Right ventricle myocardium superior (tissue), 1 donor: ENCODE measurements at regions not wholly inside any gene's neighbourhood (a gene's known extent, or its start where the extent isn't known, plus 50 kb on each side); places are given as distances from the start of the nearest gene placed in this dataset.
"Not testable (repeated sequence)": the region's sequence is repeated elsewhere in the genome, so short reads cannot be mapped to it uniquely, and the experiment has no call there.

Experiments used
- ATAC-seq: fragments of 200-7000 bp; cut with Tn5 transposase; one replicate; pipeline ENCODE4 v1.9.1; 2020; ENCODE audit warnings: mild to moderate bottlenecking; ENCODE audit not compliant: poor library complexity
- DNase-seq: peaks from one replicate; pipeline ENCODE4 v3.0.0-alpha.2; 2020
- intact Hi-C: fragments of 100-400 bp; cut with DNase I; formaldehyde crosslinking; loops from one replicate; pipeline ENCODE4 v1.11.2; 2022
- donor health status: DM: no; HTN: yes; CAD: no; lungs with severe emphysema.

GRCh38 chr7:112581529-112581928, 100.7 kb downstream of the LSMEM1 start:
- ATAC-seq (no peak), DNase-seq (no peak)
- intact Hi-C loops, result no loop called here

DNA sequence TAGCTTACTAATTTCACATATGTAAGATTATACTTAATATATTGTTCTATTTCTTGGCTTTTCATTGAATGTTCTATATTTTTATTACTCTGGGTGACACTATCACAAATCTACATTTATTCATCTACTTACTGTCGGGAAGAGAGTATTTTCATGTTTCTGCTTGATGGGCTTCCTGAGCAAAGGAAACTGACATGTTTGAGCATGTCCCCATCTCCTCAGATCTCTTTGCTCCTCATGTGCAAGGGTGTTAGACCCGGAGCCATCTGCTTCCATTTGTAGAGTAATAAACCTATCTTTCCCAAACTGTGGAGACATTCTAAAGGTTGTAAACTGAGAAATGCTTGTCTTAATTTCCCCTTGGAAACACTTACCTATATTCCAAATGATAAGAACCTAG, 103.5 kb downstream of the LSMEM1 start:
- DNase-seq, result no peak
- no peak for ATAC-seq
- intact Hi-C loops, result no loop called here

DNA sequence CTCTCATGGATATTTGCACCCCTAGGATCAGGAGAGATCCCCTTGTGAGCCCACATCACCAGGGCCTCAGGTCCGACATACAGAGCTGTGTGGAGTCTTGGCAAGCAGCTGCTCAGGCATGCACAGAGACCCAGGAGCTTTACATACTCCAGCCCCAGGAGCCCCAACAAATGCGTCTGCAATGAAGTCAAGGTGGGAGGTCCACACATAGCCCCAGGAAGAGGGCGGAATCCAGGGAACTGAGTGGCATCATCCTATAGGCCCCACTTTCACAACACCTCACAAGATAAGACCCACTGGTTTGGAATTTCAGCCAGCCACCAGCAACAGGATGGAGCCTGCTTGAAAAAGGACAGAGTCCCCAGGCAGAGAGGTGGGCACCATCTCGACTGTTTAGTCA, 106.7 kb downstream of the LSMEM1 start:
- ATAC-seq, result no peak
- DNase-seq, result no peak
- intact Hi-C loops, result no loop called here

GRCh38 chr7:112592565-112593263, 111.9 kb downstream of the LSMEM1 start:
- DNase-seq, intact Hi-C loops, ATAC-seq: not testable (repeated sequence)

GRCh38 chr7:112594397-112594796, 113.6 kb downstream of the LSMEM1 start:
- no peak for ATAC-seq
- intact Hi-C loops, result no loop called here
- DNase-seq, result no peak

DNA sequence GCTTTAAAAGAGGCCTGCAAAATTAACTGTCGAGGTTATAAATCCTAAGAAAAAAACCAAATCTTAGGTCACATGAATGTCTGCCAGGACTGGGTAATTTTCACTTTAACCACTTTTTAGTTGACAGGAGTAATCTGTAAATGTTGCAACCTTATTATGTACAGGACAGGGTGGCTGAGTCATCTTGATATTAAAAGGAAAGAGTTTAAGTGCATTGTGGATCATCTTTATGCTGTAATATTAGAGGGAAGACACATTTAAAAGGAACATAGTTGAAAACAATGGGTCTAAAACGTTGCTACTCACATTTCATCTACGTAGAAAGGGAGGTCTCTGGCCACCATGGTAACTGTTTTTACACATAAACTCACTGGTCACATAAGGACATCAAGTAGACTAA, 115.5 kb downstream of the LSMEM1 start:
- intact Hi-C loops, result no loop called here
- ATAC-seq (no peak), DNase-seq (no peak)

- intact Hi-C loops, result no loop called here
- no peak for DNase-seq
- ATAC-seq, result no peak
These were observed 116.2 kb downstream of the LSMEM1 start for GRCh38 chr7:112596981-112597380.

DNA sequence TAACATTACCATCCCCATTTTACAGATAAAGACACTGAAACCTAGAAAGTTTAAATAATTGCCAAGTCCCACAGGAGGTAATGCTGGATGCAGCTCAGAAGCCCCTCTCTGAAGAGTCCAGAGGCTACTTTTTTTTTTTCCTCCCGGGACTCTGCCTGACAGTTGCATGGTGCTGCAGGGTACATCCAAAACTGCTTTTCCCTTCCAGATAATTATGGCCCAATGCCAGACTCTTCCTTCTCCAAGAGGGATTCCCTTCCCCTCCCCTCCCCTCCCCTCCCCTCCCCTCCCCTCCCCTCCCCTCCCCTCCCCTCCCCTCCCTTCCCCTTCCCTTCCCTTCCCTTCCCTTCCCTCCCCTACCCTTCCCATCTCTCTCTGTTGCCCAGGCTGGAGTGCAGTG, 122.9 kb downstream of the LSMEM1 start:
- intact Hi-C loops, result no loop called here
- DNase-seq (no peak), ATAC-seq (no peak)

- DNase-seq (no peak), ATAC-seq (no peak)
- intact Hi-C loops, result no loop called here
These were observed 129.8 kb downstream of the LSMEM1 start for GRCh38 chr7:112610636-112611035.

DNA sequence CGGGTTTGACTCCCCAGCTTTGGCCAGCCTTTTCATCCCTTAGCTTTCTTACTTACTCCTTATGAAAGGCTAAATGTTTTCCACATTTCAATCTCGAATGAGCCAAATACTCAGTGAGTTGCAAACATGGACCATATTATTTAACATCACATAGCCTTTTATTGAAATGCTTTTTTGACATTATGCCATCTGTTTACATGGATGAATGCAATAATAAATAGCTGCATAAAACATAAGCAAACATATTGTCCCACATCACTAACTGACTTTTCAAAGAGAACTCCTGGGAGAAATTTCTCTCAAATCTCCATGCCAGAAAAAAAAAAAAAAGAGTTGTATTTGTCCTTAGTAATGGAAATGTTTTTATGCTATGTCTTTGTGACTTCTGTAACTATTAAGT, 134.9 kb downstream of the LSMEM1 start:
- no peak for DNase-seq
- no peak for ATAC-seq
- intact Hi-C loops, result no loop called here

DNA sequence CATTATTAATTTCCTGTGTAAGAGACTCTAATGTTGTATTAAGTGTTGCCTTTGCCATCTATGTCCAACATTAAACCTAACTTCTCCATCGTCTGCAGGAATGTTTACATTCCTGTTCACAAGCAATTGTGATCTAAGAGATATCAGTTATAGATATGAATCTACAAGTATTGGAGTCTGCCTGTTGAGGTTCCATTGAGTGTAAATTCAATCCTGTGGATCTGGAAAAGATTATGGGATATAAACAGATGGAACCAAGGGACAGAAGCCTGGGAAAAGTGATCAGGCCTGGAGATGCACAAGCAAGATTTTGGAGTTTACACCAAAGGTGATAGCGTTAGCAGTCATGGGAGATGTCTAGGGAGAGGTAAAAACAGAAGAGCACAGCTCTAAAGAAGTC, 135.5 kb downstream of the LSMEM1 start:
- DNase-seq (no peak), ATAC-seq (no peak)
- intact Hi-C loops, result no loop called here

- DNase-seq, result no peak
- intact Hi-C loops, result no loop called here
- no peak for ATAC-seq
These were observed 138.6 kb downstream of the LSMEM1 start for GRCh38 chr7:112619343-112619742.

DNA sequence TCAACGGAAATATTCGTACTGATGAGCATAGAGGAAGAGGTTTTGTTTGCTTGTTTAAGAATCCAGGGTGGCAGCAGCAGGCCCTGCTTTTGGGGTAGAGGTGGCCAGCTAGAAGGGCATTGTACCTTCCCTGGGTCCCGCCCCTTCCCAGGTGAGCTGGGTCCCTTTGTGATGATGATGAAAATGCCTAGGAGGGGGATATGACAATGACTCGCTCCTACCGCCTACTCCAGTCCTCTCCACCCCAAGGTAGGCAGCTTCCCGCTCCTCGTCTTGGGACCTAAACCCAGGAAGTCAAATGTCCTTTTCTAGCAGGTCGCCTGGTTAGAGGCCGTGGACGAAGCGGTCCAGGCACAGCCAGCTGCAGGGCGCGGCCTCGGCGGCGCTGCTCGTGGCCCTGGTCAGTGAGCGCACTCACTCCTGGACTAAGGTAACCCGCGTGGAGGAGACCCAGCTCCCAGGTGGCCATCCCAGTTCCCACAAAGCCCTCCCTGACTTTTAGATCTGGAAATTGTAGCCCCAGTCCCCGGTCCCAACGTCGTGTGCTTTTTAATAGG, 141.4 kb downstream of the LSMEM1 start:
- DNase-seq (no peak), ATAC-seq (no peak)
- intact Hi-C loops, result no loop called here

- no peak for ATAC-seq
- intact Hi-C loops, result no loop called here
- no peak for DNase-seq
These were observed 143.6 kb downstream of the LSMEM1 start for GRCh38 chr7:112624416-112624815.

DNA sequence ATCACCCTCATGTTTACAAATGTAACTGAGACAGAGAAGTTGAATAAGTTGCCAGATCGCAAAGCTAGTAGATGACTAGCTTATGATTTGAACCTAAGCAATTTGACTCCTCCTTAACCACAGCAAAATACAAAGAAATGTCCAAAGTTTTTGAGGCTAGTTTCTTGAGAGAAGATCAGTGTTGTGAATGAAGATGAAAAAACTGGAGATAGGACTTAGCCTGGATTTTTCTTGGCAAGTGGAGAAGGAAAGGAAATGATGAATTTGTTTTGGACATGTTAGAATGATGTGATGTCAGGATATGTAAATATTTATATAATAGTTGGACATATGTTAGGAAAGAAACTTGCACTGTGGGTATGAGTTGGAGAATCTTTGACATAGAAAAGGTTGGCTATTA, 149.8 kb downstream of the LSMEM1 start:
- intact Hi-C loops, result no loop called here
- ATAC-seq (no peak), DNase-seq (no peak)

GRCh38 chr7:112634107-112634506, 153.3 kb downstream of the LSMEM1 start:
- intact Hi-C loops, result no loop called here
- no peak for ATAC-seq
- no peak for DNase-seq

GRCh38 chr7:112635742-112636141, 154.5 kb downstream of the TMEM168 start:
- DNase-seq (no peak), ATAC-seq (no peak)
- intact Hi-C loops, result no loop called here

DNA sequence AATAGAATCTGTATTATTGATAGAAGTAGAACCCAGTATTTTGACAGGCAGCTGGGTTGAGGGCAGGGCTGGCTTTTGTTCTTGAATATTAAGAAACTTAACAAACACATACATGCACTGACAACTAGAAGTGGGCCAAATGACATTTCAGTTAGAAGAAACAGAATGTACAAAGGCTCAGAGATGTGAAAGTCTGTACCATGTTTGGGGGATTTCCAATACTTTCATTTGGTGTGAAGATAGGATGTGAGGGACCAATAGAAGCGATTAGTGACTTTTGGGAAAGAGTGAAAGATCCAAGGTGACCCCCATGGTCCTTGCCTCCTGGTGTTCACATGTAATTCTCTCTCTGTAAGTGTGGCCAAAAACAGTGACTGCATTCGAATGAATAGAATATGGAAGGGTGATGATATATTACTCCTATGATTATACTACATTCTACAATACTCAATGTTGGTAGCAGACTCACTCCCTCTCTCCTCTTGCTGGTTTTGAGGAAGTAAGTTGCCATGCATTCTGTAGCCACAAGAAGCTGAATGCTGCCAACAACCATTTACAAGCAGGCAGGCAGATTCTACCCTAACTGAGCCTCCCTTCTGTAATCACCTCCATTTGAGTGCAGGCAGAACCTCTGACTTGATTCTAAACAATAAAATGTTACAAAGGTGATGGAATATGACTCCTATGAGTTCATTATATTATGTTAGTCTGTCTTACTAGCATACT, 151.4 kb downstream of the TMEM168 start:
- ATAC-seq (no peak), DNase-seq (no peak)
- intact Hi-C loops, result no loop called here

DNA sequence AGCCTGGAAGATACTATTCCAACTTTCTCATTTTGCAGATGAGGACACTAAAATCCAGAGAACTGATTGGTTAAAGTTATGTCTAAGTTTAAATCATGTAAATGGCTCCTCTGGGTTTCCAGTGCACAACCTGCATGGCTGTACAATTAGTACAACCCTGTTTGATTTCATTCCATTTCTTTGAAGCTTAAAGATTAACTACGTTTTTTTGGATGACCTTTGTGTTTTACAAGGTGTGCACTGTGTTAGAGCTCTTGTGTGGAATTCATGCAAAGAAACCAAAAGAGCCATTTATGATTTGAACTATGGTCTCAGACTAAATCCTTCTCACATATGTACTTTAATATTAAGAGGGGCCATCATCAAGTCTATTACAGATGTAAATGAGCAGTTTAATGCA, 149.5 kb downstream of the TMEM168 start:
- intact Hi-C loops, result no loop called here
- DNase-seq, result no peak
- no peak for ATAC-seq

DNA sequence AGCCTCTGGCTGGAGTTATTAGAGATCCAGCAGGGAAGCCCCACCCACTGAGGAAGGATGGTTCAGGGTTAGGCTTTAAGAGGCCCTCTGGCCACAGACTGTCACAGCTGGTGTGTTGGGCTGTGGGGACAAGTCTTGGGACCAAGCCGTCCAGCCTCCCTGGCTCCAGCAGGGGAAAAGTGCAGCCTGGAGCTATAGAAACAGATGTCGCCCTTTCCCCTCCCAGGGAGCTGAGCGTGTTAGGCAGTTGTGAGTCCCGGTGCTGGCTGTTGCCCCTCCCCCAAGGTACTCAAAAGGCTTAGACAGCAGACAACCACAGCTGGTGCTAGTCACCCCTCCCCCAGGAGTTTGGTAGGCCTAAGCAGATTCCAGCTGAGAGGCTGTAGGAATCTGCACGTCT, 143.4 kb downstream of the TMEM168 start:
- intact Hi-C loops, result no loop called here
- DNase-seq, result no peak
- no peak for ATAC-seq
